Anterior cingulate cortex (tissue), 58 donors: ENCODE measurements at regions not wholly inside any gene's neighbourhood (a gene's known extent, or its start where the extent isn't known, plus 50 kb on each side); places are given as distances from the start of the nearest gene placed in this dataset.

ENCODE experiments used
- DNase-seq, 58 donors: peaks; one replicate each; lab custom pipeline; 2025; lab: John Stamatoyannopoulos, UW

DNA sequence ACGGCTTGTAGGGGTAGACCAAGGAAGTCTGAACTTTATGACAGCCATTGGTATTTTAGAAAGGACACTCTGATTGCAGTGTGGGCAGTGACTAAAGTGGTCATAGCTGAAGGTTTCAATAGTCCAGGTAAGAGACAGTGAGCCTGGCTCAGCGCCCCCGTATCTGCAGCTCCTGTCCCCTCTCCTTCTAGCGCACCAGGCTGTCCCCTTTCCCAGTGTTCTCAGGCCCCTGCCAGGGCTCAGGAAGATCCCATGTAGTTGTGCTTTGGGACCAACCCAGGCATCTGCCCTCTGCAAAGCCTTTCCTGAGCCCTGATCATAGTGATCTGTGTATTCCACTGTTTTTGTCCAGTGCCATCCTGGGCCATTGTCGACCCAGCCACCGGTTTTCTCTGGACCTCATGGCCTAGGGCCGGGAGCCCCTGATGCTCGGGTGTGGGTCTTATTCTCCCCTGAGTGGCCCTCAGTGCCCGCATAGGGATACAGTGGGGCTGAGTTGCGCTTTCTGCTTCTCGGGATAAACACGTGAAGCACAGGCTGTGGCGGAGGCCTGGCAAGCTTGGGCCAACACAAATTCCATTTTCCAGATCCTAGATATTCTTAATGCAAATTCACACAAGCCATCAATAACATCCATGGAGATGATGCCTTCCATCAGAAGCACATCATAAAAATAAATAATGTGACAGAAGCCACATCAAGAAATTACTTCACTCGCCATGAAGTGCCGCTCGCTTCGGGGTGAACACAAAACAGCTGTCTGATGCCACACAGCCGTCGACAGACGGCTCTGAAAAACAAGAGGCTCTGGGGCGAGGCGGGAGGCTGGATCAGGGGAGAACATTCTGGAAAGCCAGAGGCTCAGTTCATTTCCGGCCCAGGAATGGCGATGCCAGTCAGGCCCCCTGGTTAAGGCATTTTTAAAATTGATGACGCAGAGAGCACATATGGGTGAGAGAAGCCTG lies 805.0 kb downstream of the TBC1D22A start:
- no peak for DNase-seq

GRCh38 chr22:47566491-47566890 lies 804.0 kb downstream of the TBC1D22A start:
- DNase-seq: no peak

GRCh38 chr22:47565607-47566006 lies 803.2 kb downstream of the TBC1D22A start:
- DNase-seq: no peak

DNA sequence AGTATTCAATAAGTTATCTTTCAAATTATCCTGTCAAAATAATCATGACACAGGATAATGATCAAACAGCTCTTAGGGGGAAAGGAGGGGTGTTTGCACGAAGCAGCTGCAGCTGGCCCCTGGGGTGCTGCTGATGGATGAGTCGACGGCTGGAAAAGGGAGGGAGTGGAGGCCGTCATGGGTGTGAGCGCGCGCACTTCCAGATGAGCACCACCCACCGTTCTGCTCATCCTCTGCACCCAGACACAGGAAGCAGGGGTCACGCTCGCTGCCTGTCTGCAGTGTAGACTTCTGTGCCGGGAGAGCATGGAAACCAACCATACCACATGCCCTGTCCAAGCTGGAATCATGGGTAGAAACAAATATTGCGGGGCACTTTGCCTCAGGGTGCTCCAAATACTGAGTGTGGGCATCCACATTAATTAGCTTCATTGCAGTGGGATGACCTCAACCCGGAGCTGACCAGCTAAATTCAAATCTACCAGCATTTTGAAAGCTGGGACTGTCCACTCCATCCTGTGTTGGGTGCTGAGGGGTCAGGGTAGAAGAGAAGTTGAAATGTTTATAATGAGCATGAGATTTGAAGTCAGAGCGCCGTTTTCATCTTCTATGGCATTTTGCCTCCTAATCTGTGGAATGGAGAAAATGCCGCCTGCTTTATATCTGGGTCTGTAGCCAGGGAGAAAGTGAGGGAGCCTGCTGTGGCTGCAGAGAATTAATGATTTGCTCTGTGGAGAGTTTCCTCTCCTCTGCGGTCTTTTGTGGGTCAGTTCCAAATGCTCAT lies 802.4 kb downstream of the TBC1D22A start:
- no peak for DNase-seq

DNA sequence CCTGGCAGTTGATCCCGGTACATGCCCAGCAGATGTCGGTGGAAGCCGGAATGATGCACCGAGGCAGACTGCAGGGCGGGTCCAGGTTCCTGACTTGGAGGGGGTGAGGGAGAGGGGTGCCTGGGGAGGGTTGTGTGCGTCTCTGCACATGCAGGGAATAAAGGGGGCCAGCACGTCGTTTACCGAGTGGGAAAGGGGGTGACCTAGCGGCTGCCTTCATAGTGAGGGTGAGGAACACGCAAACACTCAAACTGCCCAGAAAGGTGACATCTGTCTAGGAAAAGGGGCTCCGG lies 801.7 kb downstream of the TBC1D22A start:
- no peak for DNase-seq

DNA sequence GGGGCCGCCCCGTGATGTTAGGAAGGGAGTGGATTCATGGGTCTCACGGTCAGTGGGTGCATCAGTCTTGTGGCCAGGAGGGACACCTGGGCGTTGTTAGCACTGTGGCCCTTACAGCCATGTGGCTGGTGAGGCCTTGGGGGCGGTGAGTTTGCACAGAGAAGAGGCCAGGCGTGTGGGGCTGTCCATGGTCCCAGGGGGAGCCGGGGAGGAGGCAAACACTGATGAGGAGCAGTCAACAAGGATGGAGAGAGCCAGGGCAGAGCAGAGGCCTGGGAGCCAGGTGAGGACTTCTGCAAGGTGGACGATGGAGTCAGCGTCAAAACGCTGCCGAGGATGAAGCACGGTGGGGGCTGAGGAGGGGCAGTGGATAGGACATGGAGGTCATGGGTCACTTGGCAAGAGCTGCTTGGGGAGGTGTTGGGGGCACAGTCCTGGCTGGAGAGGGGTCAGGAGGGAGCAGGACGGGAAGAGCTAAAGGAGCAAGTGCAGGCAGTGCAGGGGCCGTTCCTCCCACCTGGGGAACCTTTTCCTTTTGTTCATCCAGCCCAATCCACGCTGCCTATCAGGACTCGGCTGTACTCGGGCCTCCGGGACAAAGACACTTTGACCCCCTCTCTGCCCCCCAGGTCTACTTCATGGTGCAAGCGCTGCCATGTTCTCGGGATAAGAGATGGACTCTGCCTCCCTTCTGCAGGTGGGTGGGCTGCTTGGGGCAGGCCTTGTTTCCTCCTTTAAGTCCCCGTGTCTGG lies 801.1 kb downstream of the TBC1D22A start:
- DNase-seq: no peak

DNA sequence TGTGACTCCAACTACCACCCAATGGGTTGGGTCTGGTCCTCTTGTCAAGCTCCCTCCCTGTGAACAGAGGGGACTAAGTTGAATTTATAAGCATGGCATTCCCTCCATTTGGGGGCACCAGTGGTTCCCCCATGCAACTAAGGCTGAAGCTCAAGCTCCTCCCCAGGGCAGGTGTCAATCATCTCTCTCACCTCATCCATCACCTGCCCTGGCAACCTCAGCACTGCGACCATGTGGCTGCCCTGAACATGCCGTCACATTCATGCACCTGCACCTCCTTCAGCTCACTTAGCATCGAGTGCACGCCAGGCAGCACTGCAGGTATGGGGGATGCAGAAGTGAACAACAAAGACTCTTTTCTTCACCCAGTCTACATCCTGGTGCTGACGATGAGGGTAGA lies 799.3 kb downstream of the TBC1D22A start:
- DNase-seq: no peak

GRCh38 chr22:47561115-47561675 lies 798.7 kb downstream of the TBC1D22A start:
- no peak for DNase-seq

- no peak for DNase-seq
Measured at GRCh38 chr22:47558828-47559700, 796.6 kb downstream of the TBC1D22A start.

DNA sequence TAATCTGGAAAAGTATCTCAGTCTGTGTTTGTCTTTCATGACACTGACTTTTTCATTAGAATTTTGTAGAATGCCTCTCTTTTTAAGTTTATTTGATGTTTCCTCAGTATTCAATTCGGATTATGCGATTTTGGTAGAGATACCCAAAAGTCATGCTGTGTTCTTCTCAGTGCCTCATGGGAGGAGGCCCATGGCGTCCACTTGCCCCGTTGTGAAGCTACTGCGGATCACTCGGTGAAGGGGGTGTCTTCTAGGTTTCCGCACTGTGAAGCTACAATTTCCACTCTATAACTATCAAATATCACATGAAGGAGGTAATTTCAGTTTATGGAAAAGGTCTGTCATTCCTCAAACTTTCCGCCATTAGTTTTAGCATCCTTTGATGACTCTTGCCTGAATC lies 794.0 kb downstream of the TBC1D22A start:
- no peak for DNase-seq

- DNase-seq: no peak
Measured at GRCh38 chr22:47553436-47553835, 791.0 kb downstream of the TBC1D22A start.

- no peak for DNase-seq
Measured at GRCh38 chr22:47552541-47553205, 790.2 kb downstream of the TBC1D22A start.

DNA sequence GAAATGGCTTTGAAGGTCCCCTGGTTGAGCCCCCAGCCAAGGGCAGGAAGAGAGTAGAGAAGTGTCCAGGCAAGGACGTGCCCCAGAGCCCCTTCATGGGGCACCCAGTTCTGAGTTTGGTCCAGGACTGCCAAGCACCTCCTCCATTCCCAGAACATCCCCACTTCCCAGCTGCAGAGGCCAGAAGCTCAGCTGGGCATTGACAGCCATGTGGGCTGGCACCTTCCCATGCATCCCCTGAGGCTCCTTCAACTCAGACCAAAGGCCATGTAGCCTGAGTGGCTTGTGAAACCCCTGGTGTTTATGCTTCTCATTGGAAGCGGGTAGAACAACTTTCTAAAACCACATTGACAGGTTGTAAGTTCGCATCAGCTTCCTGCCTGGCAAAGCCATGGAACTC lies 789.6 kb downstream of the TBC1D22A start:
- no peak for DNase-seq

DNA sequence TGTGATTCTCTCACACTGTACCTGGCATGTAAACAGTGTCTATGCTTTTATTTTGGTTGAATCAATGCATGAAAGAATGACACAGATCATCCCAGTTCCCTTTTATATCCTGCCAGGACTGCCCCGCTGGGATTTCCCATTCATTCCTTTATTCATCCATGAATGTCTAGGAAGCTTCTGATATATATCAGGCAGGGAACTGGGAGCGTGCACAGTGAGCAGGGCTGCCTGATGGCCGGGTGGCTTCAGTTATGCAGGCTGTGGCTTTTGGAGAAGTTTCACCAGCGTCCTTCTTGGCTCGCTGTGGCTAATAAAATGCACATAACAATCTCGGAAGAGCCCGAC lies 789.0 kb downstream of the TBC1D22A start:
- DNase-seq: no peak

DNA sequence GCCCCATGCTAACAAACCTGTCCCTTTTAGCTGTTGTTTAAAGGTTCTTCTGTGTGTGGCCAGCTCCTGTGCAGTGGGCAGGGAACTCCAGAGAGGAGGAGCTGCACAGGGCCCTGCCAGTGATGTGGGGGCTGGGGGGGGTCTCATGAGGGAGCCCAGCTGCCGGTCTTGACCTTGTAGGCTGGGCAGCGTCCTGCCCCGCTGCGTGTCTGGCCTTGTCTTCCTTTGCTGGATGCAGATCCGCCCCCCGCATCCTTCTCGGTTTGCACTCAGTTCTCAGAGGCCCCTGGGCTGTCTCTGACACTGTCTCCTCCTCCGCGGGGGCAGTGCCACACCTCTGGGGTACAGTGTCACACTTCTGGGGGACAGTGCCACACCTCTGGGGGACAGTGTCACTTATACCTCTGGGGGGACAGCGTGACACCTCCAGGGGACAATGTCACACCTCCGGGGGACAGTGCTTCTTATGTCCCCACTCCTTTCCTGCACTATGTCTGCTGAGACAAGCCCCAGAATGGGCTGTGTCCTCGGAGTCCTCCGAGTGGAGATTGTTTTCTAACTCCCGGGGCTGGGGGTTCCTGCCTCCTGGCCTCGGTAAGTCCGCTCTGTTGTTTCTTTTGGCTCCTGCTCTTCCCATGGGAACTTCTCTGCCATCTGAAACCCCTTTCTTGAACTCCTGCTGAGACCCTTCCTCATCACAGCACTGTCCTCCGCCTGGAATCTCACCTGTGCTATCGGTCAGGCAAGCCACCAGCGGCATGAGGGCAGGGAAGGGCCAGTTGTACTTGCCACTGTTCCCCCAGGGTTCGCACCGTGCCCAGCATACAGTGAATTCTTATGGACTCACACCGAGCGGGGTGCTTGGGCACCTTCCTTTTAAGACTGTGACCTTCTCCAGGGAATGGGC lies 788.3 kb downstream of the TBC1D22A start:
- no peak for DNase-seq

GRCh38 chr22:47549741-47550340 lies 787.4 kb downstream of the TBC1D22A start:
- no peak for DNase-seq

DNA sequence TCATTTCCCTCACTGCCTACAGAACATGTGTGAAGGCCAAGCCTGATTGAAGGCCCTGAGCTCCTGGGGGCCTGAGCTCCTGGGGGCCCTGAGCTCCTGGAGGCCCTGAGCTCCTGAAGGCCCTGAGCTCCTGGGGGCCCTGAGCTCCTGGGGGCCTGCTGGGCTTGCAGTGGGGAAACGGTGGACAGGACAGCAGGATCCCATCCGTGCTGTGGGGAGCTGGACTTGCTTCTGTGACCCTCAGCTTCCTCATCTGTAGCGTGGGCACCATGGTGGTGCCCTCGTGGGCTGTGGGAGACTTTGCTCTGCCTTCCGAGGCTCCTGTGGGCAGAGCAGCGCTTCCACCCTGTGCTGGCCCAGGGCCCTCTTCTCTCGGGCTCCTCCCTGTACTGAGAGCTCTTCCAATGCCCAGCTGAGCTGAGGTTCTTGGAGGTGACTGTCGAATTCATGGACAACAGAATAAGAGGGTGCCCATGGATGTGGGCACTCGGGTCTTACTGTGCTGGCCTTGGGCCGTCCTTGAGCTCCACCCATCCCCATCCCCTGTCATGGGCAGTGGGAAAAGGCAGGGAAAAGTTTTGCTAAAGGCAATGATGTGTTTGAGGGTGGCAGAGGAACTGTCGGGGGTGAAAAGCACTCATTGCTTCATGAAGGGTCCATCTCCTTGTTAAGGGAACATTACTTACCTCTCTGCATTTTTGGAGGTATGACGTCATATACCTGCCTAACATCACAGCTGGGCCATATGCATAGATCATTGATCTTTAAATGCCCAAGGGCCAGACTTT lies 786.7 kb downstream of the TBC1D22A start:
- no peak for DNase-seq
